Hypothalamus (tissue), 51 donors: ENCODE measurements at regions not wholly inside any gene's neighbourhood (a gene's known extent, or its start where the extent isn't known, plus 50 kb on each side); places are given as distances from the start of the nearest gene placed in this dataset.
"Not testable (repeated sequence)": the region's sequence is repeated elsewhere in the genome, so short reads cannot be mapped to it uniquely, and the experiment has no call there.

Source experiments
- DNase-seq, 51 donors: peaks; one replicate each; lab custom pipeline; 2025; lab: John Stamatoyannopoulos, UW

- DNase-seq, result no peak
These were observed 56.1 kb downstream of the GPR85 start for GRCh38 chr7:113030489-113030888.

- DNase-seq, result no peak
These were observed 59.7 kb downstream of the GPR85 start for GRCh38 chr7:113026941-113027340.

GRCh38 chr7:113017144-113017857 is 69.3 kb downstream of the GPR85 start:
- not testable (repeated sequence) for DNase-seq

GRCh38 chr7:113015034-113015645 is 71.5 kb downstream of the GPR85 start:
- DNase-seq, result no peak

- DNase-seq, result no peak
These were observed 72.7 kb downstream of the GPR85 start for GRCh38 chr7:113013761-113014449.

- DNase-seq, result not testable (repeated sequence)
These were observed 73.8 kb downstream of the GPR85 start for GRCh38 chr7:113012862-113013261.

GRCh38 chr7:113010377-113010776 is 76.2 kb downstream of the GPR85 start:
- DNase-seq, result no peak

- DNase-seq, result no peak
These were observed 77.9 kb downstream of the GPR85 start for GRCh38 chr7:113008755-113009154.

- no peak for DNase-seq
These were observed 81.7 kb downstream of the GPR85 start for GRCh38 chr7:113004726-113005454.

- no peak for DNase-seq
These were observed 86.2 kb downstream of the GPR85 start for GRCh38 chr7:113000316-113001020.

- no peak for DNase-seq
These were observed 88.8 kb downstream of the GPR85 start for GRCh38 chr7:112997831-112998230.

- DNase-seq, result no peak
These were observed 90.2 kb downstream of the GPR85 start for GRCh38 chr7:112996331-112996871.

GRCh38 chr7:112995059-112995824 is 91.4 kb downstream of the GPR85 start:
- DNase-seq, result no peak

- no peak for DNase-seq
These were observed 92.0 kb downstream of the GPR85 start for GRCh38 chr7:112994656-112995055.

- no peak for DNase-seq
These were observed 96.0 kb downstream of the GPR85 start for GRCh38 chr7:112990624-112991023.

- DNase-seq, result no peak
These were observed 97.1 kb downstream of the GPR85 start for GRCh38 chr7:112989531-112989930.

- no peak for DNase-seq
These were observed 99.5 kb downstream of the GPR85 start for GRCh38 chr7:112987171-112987570.

GRCh38 chr7:112986256-112987031 is 100.2 kb downstream of the GPR85 start:
- DNase-seq, result no peak
